Activated CD4-positive, alpha-beta T cell treated with anti-CD3 and anti-CD28 coated beads for 36 hours (primary cell): ENCODE measurements at regions not wholly inside any gene's neighbourhood (a gene's known extent, or its start where the extent isn't known, plus 50 kb on each side); places are given as distances from the start of the nearest gene placed in this dataset.

Experiments used
- ATAC-seq: fragments of 200-7000 bp; cut with Tn5 transposase; one replicate; pipeline ENCODE4 v1.10.0; 2021; ENCODE audit warnings: mild to moderate bottlenecking, moderate library complexity
- CTCF ChIA-PET: fragments of 350-600 bp; sonication (Branson Sonifier 250); formaldehyde crosslinking; loops from one replicate; lab custom pipeline; 2021; ENCODE audit warnings: antibody characterized with exemption; lab: Charles Lee
- POLR2A ChIA-PET: fragments of 350-600 bp; sonication (Branson Sonifier 250); formaldehyde crosslinking; loops from one replicate; lab custom pipeline; 2021; ENCODE audit warnings: antibody characterized with exemption, inconsistent platforms; lab: Charles Lee
- DNase-seq: peaks from one replicate; pipeline ENCODE4 v3.0.0-alpha.2; 2020
- H3K27ac Mint-ChIP-seq: one replicate; pipeline ENCODE4 v1.8.0; 2021; ENCODE audit warnings: mixed read lengths
- H3K27me3 Mint-ChIP-seq: one replicate; pipeline ENCODE4 v1.8.0; 2021; ENCODE audit warnings: mixed read lengths
- H3K36me3 Mint-ChIP-seq: one replicate; pipeline ENCODE4 v1.8.0; 2021; ENCODE audit warnings: low read depth, mixed read lengths
- H3K4me1 Mint-ChIP-seq: one replicate; pipeline ENCODE4 v1.8.0; 2021; ENCODE audit warnings: mixed read lengths
- H3K4me3 Mint-ChIP-seq: one replicate; pipeline ENCODE4 v1.8.0; 2021; ENCODE audit warnings: mild to moderate bottlenecking, moderate library complexity, mixed read lengths
- H3K9me3 Mint-ChIP-seq: one replicate; pipeline ENCODE4 v1.8.0; 2021; ENCODE audit warnings: low read depth, mixed read lengths
- intact Hi-C, 2 experiments: fragments of 100-400 bp; cut with DNase I in 1 of 2; cut with micrococcal nuclease in 1 of 2; formaldehyde crosslinking; loops; one replicate each; pipeline versions ENCODE4 v1.14.2 to v1.15.1; 2022 to 2024; cut with DNase I, micrococcal nuclease

- H3K9me3 Mint-ChIP-seq, result peaks cover 11% of the 10 kb centered on the region
- no peak overlapping the region for H3K27ac Mint-ChIP-seq
- H3K27me3 Mint-ChIP-seq, result no peaks in the 10 kb centered on the region
- ChIA-PET POLR2A (no interaction called here), CTCF (no interaction called here)
- intact Hi-C loops, result no loop called here
- H3K36me3 Mint-ChIP-seq, result no peaks in the 10 kb centered on the region
- H3K4me1 Mint-ChIP-seq, result no peaks in the 10 kb centered on the region
- H3K4me3 Mint-ChIP-seq, result no peak overlapping the region
- no peak for DNase-seq
- no peak for ATAC-seq
Observed at GRCh38 chr10:108252771-108253170, 1088.3 kb upstream of the SORCS1 start.

DNA sequence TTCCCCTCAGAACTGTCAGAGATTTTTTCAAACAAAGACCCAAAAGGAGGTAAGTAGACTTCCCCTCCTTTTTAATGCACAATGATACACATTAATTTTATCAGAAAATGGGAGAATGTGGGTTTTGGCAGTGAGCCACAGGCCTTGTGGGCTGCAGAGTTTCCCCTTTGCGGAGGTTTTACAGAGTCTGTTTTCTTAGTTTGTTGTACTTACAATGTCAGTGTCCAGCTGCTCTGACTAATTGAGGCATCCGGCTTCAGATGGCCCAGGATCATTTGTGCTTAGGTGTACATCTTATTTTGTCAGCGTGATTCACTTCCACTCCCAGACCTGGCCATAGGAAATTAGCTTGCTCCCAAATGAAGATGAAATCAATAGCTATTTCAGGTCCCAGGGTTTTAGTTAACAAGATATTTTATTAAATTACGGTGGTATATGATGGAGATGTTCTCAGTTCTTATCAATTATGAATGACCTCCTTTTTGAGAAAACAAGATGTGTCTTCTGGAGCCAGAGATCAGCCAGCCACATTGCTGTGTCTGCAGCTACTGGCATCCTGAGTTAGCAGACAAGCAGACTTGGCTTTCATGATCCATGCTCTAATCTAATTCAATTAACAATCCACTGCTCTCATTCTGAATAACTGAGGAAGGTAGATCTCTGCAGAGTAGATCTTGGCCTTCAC is 1086.6 kb upstream of the SORCS1 start:
- H3K9me3 Mint-ChIP-seq, result peaks cover 17% of the 10 kb centered on the region
- no peaks in the 10 kb centered on the region for H3K4me1 Mint-ChIP-seq
- intact Hi-C loops, result no loop called here
- H3K4me3 Mint-ChIP-seq, result no peak overlapping the region
- no peaks in the 10 kb centered on the region for H3K36me3 Mint-ChIP-seq
- no peak for ATAC-seq
- H3K27ac Mint-ChIP-seq, result no peak overlapping the region
- CTCF ChIA-PET, result interaction anchor here (1.0 kb wide), 1 partner anchor 682 kb away, joined by 4 read pairs; no protein-coding TSS in a partner anchor
- H3K27me3 Mint-ChIP-seq, result no peaks in the 10 kb centered on the region
- DNase-seq, result no peak
- POLR2A ChIA-PET, result no interaction called here

- Mint-ChIP-seq H3K36me3 (no peaks in the 10 kb centered on the region), H3K9me3 (peaks cover 17% of the 10 kb centered on the region), H3K4me3 (no peak overlapping the region), H3K4me1 (no peaks in the 10 kb centered on the region), H3K27ac (no peak overlapping the region), H3K27me3 (no peaks in the 10 kb centered on the region)
- DNase-seq (no peak), ATAC-seq (no peak)
- POLR2A ChIA-PET, result no interaction called here
- CTCF ChIA-PET, result no interaction called here
- intact Hi-C loops, result no loop called here
Observed at GRCh38 chr10:108249940-108250339, 1085.4 kb upstream of the SORCS1 start.

DNA sequence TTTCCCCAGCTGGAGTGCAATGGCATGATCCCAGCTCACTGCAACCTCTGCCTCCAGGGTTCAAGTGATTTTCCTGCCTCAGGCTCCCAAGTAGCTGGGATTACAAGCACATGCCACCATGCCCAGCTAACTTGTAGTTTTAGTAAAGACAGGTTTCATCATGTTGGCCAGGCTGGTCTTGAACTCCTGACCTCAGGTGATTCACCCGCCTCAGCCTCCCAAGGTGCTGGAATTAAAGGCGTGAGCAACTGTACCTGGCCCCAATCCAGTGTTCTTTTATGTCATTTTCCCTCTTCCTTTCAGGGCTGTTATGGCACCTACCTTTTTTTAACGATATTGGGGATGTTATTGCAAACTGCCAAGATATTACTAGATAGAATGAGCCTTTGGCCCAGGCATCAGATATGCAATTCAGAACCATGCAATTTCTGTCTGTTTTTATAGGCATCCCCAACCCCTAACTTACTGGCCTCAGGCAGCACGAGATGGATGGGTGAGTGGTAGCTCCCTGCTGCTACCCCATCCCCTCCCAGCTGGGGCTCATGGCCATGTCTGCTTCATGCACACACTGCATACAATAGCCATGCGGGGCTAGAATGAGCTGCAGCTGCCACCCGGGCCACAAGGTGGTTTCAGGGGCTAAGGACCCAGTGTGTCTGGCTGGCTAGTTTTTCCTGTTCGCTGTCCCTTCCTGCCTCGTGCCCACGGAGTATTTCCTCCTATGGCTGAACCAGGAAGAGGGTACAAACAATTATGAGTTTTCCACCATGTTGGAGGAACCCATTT is 1080.1 kb upstream of the SORCS1 start:
- ATAC-seq (no peak), DNase-seq (no peak)
- no peaks in the 10 kb centered on the region for H3K4me1 Mint-ChIP-seq
- no peaks in the 10 kb centered on the region for H3K27me3 Mint-ChIP-seq
- no peak overlapping the region for H3K27ac Mint-ChIP-seq
- H3K4me3 Mint-ChIP-seq, result no peak overlapping the region
- POLR2A ChIA-PET, result no interaction called here
- no peaks in the 10 kb centered on the region for H3K36me3 Mint-ChIP-seq
- CTCF ChIA-PET, result interaction anchor here (0.7 kb wide), 1 partner anchor 41 kb away, joined by 4 read pairs; no protein-coding TSS in a partner anchor
- H3K9me3 Mint-ChIP-seq, result peaks cover 19% of the 10 kb centered on the region
- intact Hi-C loops, result no loop called here

- ChIA-PET POLR2A (no interaction called here), CTCF (no interaction called here)
- DNase-seq, result no peak
- peaks cover 13% of the 10 kb centered on the region for H3K9me3 Mint-ChIP-seq
- H3K27me3 Mint-ChIP-seq, result no peaks in the 10 kb centered on the region
- no peak overlapping the region for H3K27ac Mint-ChIP-seq
- H3K36me3 Mint-ChIP-seq, result no peaks in the 10 kb centered on the region
- no peak for ATAC-seq
- intact Hi-C loops, result no loop called here
- H3K4me3 Mint-ChIP-seq, result no peak overlapping the region
- H3K4me1 Mint-ChIP-seq, result no peaks in the 10 kb centered on the region
Observed at GRCh38 chr10:108241166-108241565, 1076.7 kb upstream of the SORCS1 start.

GRCh38 chr10:108238261-108238660 is 1073.8 kb upstream of the SORCS1 start:
- intact Hi-C loops, result no loop called here
- POLR2A ChIA-PET, result no interaction called here
- H3K27ac Mint-ChIP-seq, result no peak overlapping the region
- peaks cover 10% of the 10 kb centered on the region for H3K9me3 Mint-ChIP-seq
- ATAC-seq (no peak), DNase-seq (no peak)
- no peaks in the 10 kb centered on the region for H3K4me1 Mint-ChIP-seq
- no peak overlapping the region for H3K4me3 Mint-ChIP-seq
- H3K36me3 Mint-ChIP-seq, result no peaks in the 10 kb centered on the region
- H3K27me3 Mint-ChIP-seq, result no peaks in the 10 kb centered on the region
- CTCF ChIA-PET, result no interaction called here

GRCh38 chr10:108230478-108231170 is 1066.1 kb upstream of the SORCS1 start:
- no peak overlapping the region for H3K27ac Mint-ChIP-seq
- H3K4me1 Mint-ChIP-seq, result no peaks in the 10 kb centered on the region
- no peak for ATAC-seq
- no peaks in the 10 kb centered on the region for H3K36me3 Mint-ChIP-seq
- CTCF ChIA-PET, result no interaction called here
- POLR2A ChIA-PET, result no interaction called here
- DNase-seq, result no peak
- H3K9me3 Mint-ChIP-seq, result peaks cover 8% of the 10 kb centered on the region
- intact Hi-C loops, result no loop called here
- H3K27me3 Mint-ChIP-seq, result no peaks in the 10 kb centered on the region
- no peak overlapping the region for H3K4me3 Mint-ChIP-seq

DNA sequence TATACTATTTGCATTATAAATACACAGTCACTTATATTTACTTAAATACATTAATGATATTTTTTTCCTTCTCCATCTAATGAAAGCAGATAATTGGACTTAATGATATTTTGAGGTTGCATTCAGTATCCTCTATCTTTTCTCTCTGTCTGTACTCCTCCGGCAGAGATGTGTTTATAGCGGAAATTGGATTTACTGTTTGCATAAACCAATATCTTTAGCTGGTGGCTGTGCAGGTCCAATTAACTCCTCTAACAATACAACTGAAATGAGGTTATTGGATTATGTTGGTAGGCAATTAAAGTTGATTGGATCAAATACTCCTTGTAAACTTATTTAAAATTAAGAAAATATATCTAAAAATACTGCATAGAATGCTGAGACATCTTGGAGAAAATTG is 1044.2 kb upstream of the SORCS1 start:
- intact Hi-C loops, result no loop called here
- no peak for ATAC-seq
- no peaks in the 10 kb centered on the region for H3K4me1 Mint-ChIP-seq

GRCh38 chr10:108208038-108208437 is 1043.5 kb upstream of the SORCS1 start:
- intact Hi-C loops, result no loop called here
- no peak overlapping the region for H3K4me3 Mint-ChIP-seq

More for the DNA sequence above, 1044.2 kb upstream of the SORCS1 start:
- no peak for DNase-seq
- H3K9me3 Mint-ChIP-seq, result peaks cover 6% of the 10 kb centered on the region
- POLR2A ChIA-PET, result no interaction called here
- H3K36me3 Mint-ChIP-seq, result no peaks in the 10 kb centered on the region
- no peaks in the 10 kb centered on the region for H3K27me3 Mint-ChIP-seq
- H3K27ac Mint-ChIP-seq, result no peak overlapping the region
- no peak overlapping the region for H3K4me3 Mint-ChIP-seq
- CTCF ChIA-PET, result no interaction called here

GRCh38 chr10:108204528-108205305 is 1040.2 kb upstream of the SORCS1 start:
- peaks cover 3% of the 10 kb centered on the region for H3K9me3 Mint-ChIP-seq
- intact Hi-C loops, result no loop called here
- POLR2A ChIA-PET, result no interaction called here
- no peak for ATAC-seq
- no peak overlapping the region for H3K4me3 Mint-ChIP-seq
- no peak overlapping the region for H3K27ac Mint-ChIP-seq
- H3K4me1 Mint-ChIP-seq, result no peaks in the 10 kb centered on the region
- no peaks in the 10 kb centered on the region for H3K36me3 Mint-ChIP-seq
- no peaks in the 10 kb centered on the region for H3K27me3 Mint-ChIP-seq
- peak; percentile 13 for DNase-seq
- CTCF ChIA-PET, result interaction anchor here (0.7 to 1.4 kb wide), 8 partner anchors 11 to 1344 kb away, joined by 3 to 5 read pairs (median 3); no protein-coding TSS in a partner anchor

More at GRCh38 chr10:108208038-108208437, 1043.5 kb upstream of the SORCS1 start:
- H3K27ac Mint-ChIP-seq, result no peak overlapping the region
- H3K9me3 Mint-ChIP-seq, result peaks cover 6% of the 10 kb centered on the region
- ATAC-seq (no peak), DNase-seq (no peak)
- H3K27me3 Mint-ChIP-seq, result no peaks in the 10 kb centered on the region
- POLR2A ChIA-PET, result no interaction called here
- no peaks in the 10 kb centered on the region for H3K4me1 Mint-ChIP-seq
- CTCF ChIA-PET, result no interaction called here
- no peaks in the 10 kb centered on the region for H3K36me3 Mint-ChIP-seq

- POLR2A ChIA-PET, result no interaction called here
- CTCF ChIA-PET, result interaction anchor here (0.7 to 1.4 kb wide), 8 partner anchors 12 to 1345 kb away, joined by 3 to 5 read pairs (median 3); no protein-coding TSS in a partner anchor
- Mint-ChIP-seq H3K4me1 (no peaks in the 10 kb centered on the region), H3K9me3 (peaks cover 3% of the 10 kb centered on the region), H3K36me3 (no peaks in the 10 kb centered on the region), H3K27ac (no peak overlapping the region), H3K4me3 (no peak overlapping the region), H3K27me3 (no peaks in the 10 kb centered on the region)
- ATAC-seq (no peak), DNase-seq (no peak)
- intact Hi-C loops, result no loop called here
Observed at GRCh38 chr10:108203905-108204527, 1039.5 kb upstream of the SORCS1 start.
